Natural killer cell (primary cell): ENCODE measurements at regions not wholly inside any gene's neighbourhood (a gene's known extent, or its start where the extent isn't known, plus 50 kb on each side); places are given as distances from the start of the nearest gene placed in this dataset.

Experiments
- ATAC-seq, 3 donors: fragments of 150-1000 bp in 2 of 3; fragments of 200-7000 bp in 1 of 3; cut with Tn5 transposase; 1 replicate in 1 of 3; 2 replicates in 2 of 3; pipeline ENCODE4 v1.10.0; 2021; ENCODE audit warnings: mild to moderate bottlenecking in 2 of 3, moderate library complexity in 2 of 3
- DNase-seq, 2 donors: peaks; one replicate each; pipeline versions ENCODE4 v3.0.0 to v3.0.0-alpha.2; 2013 to 2021; ENCODE audit warnings: mixed read lengths in 1 of 2
- H3K27ac ChIP-seq: one replicate; pipeline ENCODE4 v1.5.1; 2013; ENCODE audit warnings: mild to moderate bottlenecking, low read length
- H3K27me3 ChIP-seq: one replicate; pipeline ENCODE4 v1.6.1; 2013; ENCODE audit warnings: low read length; ENCODE audit not compliant: control insufficient read depth, insufficient read depth
- H3K36me3 ChIP-seq: one replicate; pipeline ENCODE4 v1.6.1; 2013; ENCODE audit warnings: low read length; ENCODE audit not compliant: control insufficient read depth, insufficient read depth
- H3K4me1 ChIP-seq: one replicate; pipeline ENCODE4 v1.6.1; 2013; ENCODE audit warnings: low read length; ENCODE audit not compliant: control insufficient read depth, insufficient read depth
- H3K4me3 ChIP-seq: one replicate; pipeline ENCODE4 v1.5.1; 2013; ENCODE audit warnings: low read length
- H3K9me3 ChIP-seq: one replicate; pipeline ENCODE4 v1.6.1; 2013; ENCODE audit warnings: low read length; ENCODE audit not compliant: control insufficient read depth, insufficient read depth
- H3K27ac Mint-ChIP-seq, 2 donors: one replicate each; pipeline ENCODE4 v1.8.0; 2022; ENCODE audit warnings: mild to moderate bottlenecking in 2 of 2, mixed read lengths in 2 of 2, moderate library complexity in 1 of 2
- H3K27me3 Mint-ChIP-seq, 2 donors: one replicate each; pipeline ENCODE4 v1.8.0; 2022; ENCODE audit warnings: low read depth in 2 of 2, mixed read lengths in 2 of 2
- H3K36me3 Mint-ChIP-seq: one replicate; pipeline ENCODE4 v1.8.0; 2022; ENCODE audit warnings: mixed read lengths
- H3K4me1 Mint-ChIP-seq, 2 donors: one replicate each; pipeline ENCODE4 v1.8.0; 2022; ENCODE audit warnings: mixed read lengths in 2 of 2
- H3K4me3 Mint-ChIP-seq: one replicate; pipeline ENCODE4 v1.8.0; 2022; ENCODE audit warnings: mild to moderate bottlenecking, moderate library complexity, mixed read lengths
- H3K9me3 Mint-ChIP-seq, 2 donors: one replicate each; pipeline ENCODE4 v1.8.0; 2022; ENCODE audit warnings: mixed read lengths in 2 of 2
- CTCF ChIP-seq: fragments of 200-600 bp; IDR thresholded peaks from one replicate; pipeline ENCODE4 v1.8.0; 2022; ENCODE audit warnings: antibody characterized with exemption
- WGBS: methylation state at CpG from one replicate; pipeline ENCODE4 v1.1.7; 2013; ENCODE audit warnings: missing lambda C conversion rate; ENCODE audit not compliant: insufficient coverage; 5-methylcytosine and 5-hydroxymethylcytosine counted together
- intact Hi-C: fragments of 100-400 bp; cut with micrococcal nuclease; formaldehyde crosslinking; loops from one replicate; pipeline ENCODE4 v1.14.2; 2022

GRCh38 chr17:55925440-55925839 is 174.6 kb downstream of the PCTP start:
- WGBS, result 100% methylated on average over 1 of the region's 1 CpG
- Histone ChIP-seq H3K4me3 (no peak overlapping the region), H3K27ac (no peak overlapping the region), H3K4me1 (no peaks in the 10 kb centered on the region), H3K36me3 (no peaks in the 10 kb centered on the region), H3K9me3 (no peaks in the 10 kb centered on the region), H3K27me3 (no peaks in the 10 kb centered on the region)
- no peak for DNase-seq
- Mint-ChIP-seq H3K27ac (no peak overlapping the region), H3K4me1 (no peaks in the 10 kb centered on the region), H3K27me3 (no peaks in the 10 kb centered on the region), H3K4me3 (no peak overlapping the region), H3K9me3 (peaks cover 2 to 3% of the 10 kb centered on the region in 2 donors), H3K36me3 (no peaks in the 10 kb centered on the region)
- ATAC-seq, result no peak
- TF ChIP-seq CTCF, result no peak
- intact Hi-C loops, result no loop called here

GRCh38 chr17:55926276-55926990 is 175.6 kb downstream of the PCTP start:
- Histone ChIP-seq H3K36me3 (no peaks in the 10 kb centered on the region), H3K27me3 (no peaks in the 10 kb centered on the region), H3K4me1 (no peaks in the 10 kb centered on the region), H3K4me3 (no peak overlapping the region), H3K9me3 (no peaks in the 10 kb centered on the region), H3K27ac (no peak overlapping the region)
- 13% methylated on average over 2 of the region's 4 CpGs for WGBS
- no peaks in the 10 kb centered on the region for H3K36me3 Mint-ChIP-seq
- H3K9me3 Mint-ChIP-seq, result peaks cover 2 to 3% of the 10 kb centered on the region in 2 donors
- peak in 1 of 2 donors; percentile 38 for DNase-seq
- H3K27me3 Mint-ChIP-seq, result no peaks in the 10 kb centered on the region
- H3K4me1 Mint-ChIP-seq, result no peaks in the 10 kb centered on the region
- no peak for TF ChIP-seq CTCF
- no peak for ATAC-seq
- intact Hi-C loops, result no loop called here
- no peak overlapping the region for H3K4me3 Mint-ChIP-seq
- H3K27ac Mint-ChIP-seq, result no peak overlapping the region

GRCh38 chr17:55930291-55930809 is 179.5 kb downstream of the PCTP start:
- H3K4me3 Mint-ChIP-seq, result no peak overlapping the region
- Histone ChIP-seq H3K4me1 (no peaks in the 10 kb centered on the region), H3K36me3 (no peaks in the 10 kb centered on the region), H3K27ac (no peak overlapping the region), H3K9me3 (no peaks in the 10 kb centered on the region), H3K27me3 (no peaks in the 10 kb centered on the region), H3K4me3 (no peak overlapping the region)
- no peaks in the 10 kb centered on the region for H3K36me3 Mint-ChIP-seq
- DNase-seq (no peak), ATAC-seq (no peak)
- 89% methylated on average over 1 of the region's 1 CpG for WGBS
- no peaks in the 10 kb centered on the region for H3K27me3 Mint-ChIP-seq
- no peak for TF ChIP-seq CTCF
- H3K4me1 Mint-ChIP-seq, result no peaks in the 10 kb centered on the region
- H3K9me3 Mint-ChIP-seq, result peaks cover 2 to 3% of the 10 kb centered on the region in 2 donors
- intact Hi-C loops, result no loop called here
- no peak overlapping the region for H3K27ac Mint-ChIP-seq

GRCh38 chr17:55931446-55931845 is 180.6 kb downstream of the PCTP start:
- Mint-ChIP-seq H3K36me3 (no peaks in the 10 kb centered on the region), H3K27me3 (no peaks in the 10 kb centered on the region), H3K4me3 (no peak overlapping the region), H3K9me3 (peaks cover 3 to 4% of the 10 kb centered on the region in 2 donors), H3K27ac (no peak overlapping the region), H3K4me1 (no peaks in the 10 kb centered on the region)
- no peak for TF ChIP-seq CTCF
- Histone ChIP-seq H3K27ac (no peak overlapping the region), H3K36me3 (no peaks in the 10 kb centered on the region), H3K4me3 (no peak overlapping the region), H3K27me3 (no peaks in the 10 kb centered on the region), H3K4me1 (no peaks in the 10 kb centered on the region), H3K9me3 (no peaks in the 10 kb centered on the region)
- intact Hi-C loops, result no loop called here
- DNase-seq (no peak), ATAC-seq (no peak)
- WGBS, result 91% methylated on average over 1 of the region's 1 CpG
